ENCODE measurements at regions not wholly inside any gene's neighbourhood (a gene's known extent, or its start where the extent isn't known, plus 50 kb on each side); places are given as distances from the start of the nearest gene placed in this dataset.

DNA sequence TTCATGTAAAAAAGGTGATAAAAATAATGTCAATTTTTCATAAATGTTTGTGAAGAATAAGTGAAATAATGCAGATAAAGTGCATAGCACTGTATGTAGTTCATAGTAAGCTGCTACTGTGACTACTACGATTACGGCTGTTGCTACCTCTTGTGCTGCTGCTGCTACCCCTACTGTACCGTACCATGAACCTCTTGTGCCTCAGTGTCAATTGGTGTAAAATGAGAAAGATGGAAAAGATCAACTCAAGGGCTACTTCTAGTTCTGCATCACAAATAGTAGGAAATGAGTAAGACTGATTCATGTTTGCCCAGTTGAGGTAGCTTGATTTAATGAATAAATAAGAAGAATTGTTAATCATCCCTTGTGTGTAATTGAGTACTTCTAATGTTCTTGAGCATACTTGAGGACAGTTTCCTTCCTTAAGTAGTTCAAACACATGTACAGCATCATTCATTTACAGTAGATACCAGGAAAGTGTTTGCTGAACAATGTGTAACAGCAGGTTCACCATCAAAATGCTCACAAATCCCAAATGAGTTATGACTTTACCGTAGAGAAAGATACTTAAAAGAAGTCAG is 200.0 kb upstream of the ATP10B start:
- TF ChIP-seq, protein P1, sequence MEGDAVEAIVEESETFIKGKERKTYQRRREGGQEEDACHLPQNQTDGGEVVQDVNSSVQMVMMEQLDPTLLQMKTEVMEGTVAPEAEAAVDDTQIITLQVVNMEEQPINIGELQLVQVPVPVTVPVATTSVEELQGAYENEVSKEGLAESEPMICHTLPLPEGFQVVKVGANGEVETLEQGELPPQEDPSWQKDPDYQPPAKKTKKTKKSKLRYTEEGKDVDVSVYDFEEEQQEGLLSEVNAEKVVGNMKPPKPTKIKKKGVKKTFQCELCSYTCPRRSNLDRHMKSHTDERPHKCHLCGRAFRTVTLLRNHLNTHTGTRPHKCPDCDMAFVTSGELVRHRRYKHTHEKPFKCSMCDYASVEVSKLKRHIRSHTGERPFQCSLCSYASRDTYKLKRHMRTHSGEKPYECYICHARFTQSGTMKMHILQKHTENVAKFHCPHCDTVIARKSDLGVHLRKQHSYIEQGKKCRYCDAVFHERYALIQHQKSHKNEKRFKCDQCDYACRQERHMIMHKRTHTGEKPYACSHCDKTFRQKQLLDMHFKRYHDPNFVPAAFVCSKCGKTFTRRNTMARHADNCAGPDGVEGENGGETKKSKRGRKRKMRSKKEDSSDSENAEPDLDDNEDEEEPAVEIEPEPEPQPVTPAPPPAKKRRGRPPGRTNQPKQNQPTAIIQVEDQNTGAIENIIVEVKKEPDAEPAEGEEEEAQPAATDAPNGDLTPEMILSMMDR (IDR thresholded peaks at IDR 0.05; ENCODE audit: control insufficient read depth, extremely low read depth, insufficient read depth) = no peak
- no peak overlapping the region for H3K4me3 ChIP-seq (ENCODE audit: low read depth, low read length)
- no peak for DNase-seq (ENCODE audit: low read depth)

DNA sequence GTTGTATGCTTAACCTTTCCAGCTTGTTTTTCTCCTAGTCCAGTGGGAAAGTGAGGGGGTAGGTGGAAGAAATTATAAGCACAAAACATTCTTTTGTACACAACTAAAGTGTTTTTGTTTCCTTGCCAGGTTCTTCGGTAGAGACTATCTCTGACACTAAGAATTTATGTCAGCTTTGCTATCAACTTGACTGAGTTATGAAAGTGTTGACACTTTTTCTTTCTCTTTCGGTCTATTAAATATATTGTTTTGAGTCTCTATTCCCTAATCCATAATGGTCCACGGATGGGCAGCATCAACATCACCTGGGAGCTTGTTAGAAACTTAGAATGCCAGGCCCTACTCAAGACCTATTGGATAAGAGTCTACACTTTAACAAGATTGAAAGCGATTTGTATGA is 195.0 kb upstream of the ATP10B start:
- DNase-seq (ENCODE audit: low read depth) = no peak
- no peak overlapping the region for H3K4me3 ChIP-seq (ENCODE audit: low read depth, low read length)
- TF ChIP-seq, protein P1 (IDR thresholded peaks at IDR 0.05; ENCODE audit: control insufficient read depth, extremely low read depth, insufficient read depth) = no peak

DNA sequence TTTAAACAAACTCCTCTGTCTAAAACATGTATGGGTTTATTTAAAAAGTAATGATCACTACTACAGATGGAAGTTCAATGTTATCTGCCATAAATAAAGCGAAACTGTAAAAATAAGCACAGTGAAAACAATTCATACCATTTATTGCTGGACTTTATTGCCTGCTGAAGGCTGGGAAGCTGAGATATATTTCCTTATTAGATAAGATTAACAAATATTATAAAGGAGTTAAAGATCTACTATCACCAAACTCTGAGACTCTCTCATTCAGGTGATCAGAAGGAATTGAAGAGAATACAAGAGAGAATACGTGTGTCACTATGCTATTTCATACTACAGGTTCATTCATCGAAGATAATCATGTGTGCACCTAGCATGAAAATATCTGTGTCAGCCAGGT is 190.9 kb upstream of the ATP10B start:
- peak; percentile 55 for DNase-seq (ENCODE audit: low read depth)
- no peak overlapping the region for H3K4me3 ChIP-seq (ENCODE audit: low read depth, low read length)
- TF ChIP-seq, protein P1 (IDR thresholded peaks at IDR 0.05; ENCODE audit: control insufficient read depth, extremely low read depth, insufficient read depth) = no peak

DNA sequence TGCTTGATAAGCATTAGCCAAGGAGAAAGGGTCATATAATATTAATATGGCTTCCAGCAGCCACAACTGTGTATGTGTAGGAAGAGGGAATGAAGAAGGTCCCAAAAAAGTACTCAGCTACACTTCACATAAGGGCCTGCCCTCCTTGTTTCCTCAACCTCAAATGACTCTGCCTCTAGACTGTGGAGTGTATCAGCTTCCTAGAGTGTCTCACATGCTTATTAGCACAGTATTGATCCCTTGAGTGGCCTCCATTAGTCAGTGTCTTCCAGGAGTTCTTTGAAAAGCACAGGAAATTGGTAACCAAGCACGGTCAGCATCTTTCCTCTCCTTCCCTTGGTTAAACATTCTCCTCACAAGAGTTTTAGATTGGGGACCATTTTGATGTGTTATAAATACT is 190.4 kb upstream of the ATP10B start:
- H3K4me3 ChIP-seq (ENCODE audit: low read depth, low read length) = no peak overlapping the region
- DNase-seq (ENCODE audit: low read depth) = no peak
- TF ChIP-seq, protein P1 (IDR thresholded peaks at IDR 0.05; ENCODE audit: control insufficient read depth, extremely low read depth, insufficient read depth) = no peak

DNA sequence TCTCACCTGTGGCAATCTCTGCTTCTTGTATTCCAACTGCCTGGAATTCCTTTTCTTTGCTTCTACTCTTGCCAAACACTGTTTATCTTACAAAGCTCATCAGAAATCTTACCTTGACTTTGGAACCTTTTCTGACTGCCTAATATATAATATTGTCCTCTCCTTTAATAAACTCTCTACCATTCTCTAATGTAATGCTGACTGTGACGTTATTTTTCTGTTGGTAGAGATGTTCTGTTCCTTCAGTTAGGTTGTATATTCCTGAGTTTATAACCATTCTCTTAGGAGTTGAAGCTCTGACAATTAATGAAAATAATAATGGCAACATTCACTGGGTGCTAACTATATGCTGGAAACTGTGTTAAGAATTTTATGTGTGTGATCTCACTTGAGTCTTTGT is 188.8 kb upstream of the ATP10B start:
- TF ChIP-seq, protein P1 (IDR thresholded peaks at IDR 0.05; ENCODE audit: control insufficient read depth, extremely low read depth, insufficient read depth) = no peak
- DNase-seq (ENCODE audit: low read depth) = no peak

DNA sequence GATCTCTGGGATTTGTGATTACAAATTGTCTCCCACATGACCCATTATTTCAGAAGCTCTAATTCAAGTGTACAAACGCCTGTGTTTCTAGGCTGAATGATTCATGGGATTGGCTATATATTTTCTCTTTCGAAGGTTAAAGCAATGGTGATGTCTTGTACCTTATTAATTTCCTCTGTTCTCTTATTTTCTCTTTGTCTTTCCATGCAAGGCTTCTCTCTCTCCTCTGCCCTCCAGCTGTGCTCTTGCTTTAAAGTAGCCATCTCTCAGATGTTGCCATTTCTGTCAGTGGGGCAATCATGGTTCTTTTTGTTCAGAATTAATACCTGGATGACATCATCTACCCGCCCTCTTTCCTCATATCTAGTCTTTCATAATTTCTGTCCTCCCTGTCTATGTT is 184.3 kb upstream of the ATP10B start:
- TF ChIP-seq, protein P1 (IDR thresholded peaks at IDR 0.05; ENCODE audit: control insufficient read depth, extremely low read depth, insufficient read depth) = no peak
- H3K4me3 ChIP-seq (ENCODE audit: low read depth, low read length) = no peak overlapping the region
- no peak for DNase-seq (ENCODE audit: low read depth)

More for the DNA sequence above, 188.8 kb upstream of the ATP10B start:
- no peak overlapping the region for H3K4me3 ChIP-seq (ENCODE audit: low read depth, low read length)

DNA sequence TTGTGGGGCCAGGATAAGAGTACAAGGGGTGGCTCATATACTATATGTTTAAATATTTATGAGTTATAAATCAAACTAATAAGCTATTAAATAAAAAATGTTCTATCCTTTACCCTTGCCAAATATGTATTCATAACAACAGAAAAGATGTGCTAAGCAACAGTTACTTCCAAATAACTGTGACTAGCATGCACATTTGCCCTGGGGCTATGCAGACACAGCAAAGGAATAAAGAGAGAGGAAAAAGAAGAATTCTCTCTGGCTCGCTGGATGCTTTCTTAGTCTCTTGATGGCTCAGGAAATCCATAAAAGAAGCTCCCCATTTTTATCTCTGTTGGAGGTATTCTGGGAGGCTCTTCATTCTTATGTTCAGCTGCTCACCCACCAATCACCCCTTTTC is 182.4 kb upstream of the ATP10B start:
- TF ChIP-seq, protein P1 (IDR thresholded peaks at IDR 0.05; ENCODE audit: control insufficient read depth, extremely low read depth, insufficient read depth) = no peak
- DNase-seq (ENCODE audit: low read depth) = no peak
- H3K4me3 ChIP-seq (ENCODE audit: low read depth, low read length) = no peak overlapping the region

Data from LNCaP clone FGC (cell line).